ENCODE measurements at regions not wholly inside any gene's neighbourhood (a gene's known extent, or its start where the extent isn't known, plus 50 kb on each side); places are given as distances from the start of the nearest gene placed in this dataset.

DNA sequence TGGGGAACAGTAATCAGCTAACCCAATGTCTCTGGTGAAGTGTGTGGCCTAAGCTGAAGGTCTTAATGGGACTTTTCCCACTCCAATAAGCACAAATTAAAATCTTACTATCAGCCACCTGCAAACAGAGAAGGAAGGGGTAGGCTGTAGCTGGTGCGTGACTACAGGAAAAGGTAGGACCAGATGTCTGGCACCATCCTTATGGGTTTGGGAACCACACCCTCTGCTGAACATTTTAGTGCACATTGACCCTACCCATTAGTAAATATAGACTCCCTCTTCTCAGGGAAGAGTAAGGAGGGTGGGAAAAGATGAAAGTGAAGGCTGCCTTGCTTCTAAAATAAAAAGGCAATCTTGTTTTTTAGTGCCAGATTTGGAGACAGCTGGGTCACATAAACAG, 602.8 kb downstream of the FAT4 start:
- TF ChIP-seq, protein P1, sequence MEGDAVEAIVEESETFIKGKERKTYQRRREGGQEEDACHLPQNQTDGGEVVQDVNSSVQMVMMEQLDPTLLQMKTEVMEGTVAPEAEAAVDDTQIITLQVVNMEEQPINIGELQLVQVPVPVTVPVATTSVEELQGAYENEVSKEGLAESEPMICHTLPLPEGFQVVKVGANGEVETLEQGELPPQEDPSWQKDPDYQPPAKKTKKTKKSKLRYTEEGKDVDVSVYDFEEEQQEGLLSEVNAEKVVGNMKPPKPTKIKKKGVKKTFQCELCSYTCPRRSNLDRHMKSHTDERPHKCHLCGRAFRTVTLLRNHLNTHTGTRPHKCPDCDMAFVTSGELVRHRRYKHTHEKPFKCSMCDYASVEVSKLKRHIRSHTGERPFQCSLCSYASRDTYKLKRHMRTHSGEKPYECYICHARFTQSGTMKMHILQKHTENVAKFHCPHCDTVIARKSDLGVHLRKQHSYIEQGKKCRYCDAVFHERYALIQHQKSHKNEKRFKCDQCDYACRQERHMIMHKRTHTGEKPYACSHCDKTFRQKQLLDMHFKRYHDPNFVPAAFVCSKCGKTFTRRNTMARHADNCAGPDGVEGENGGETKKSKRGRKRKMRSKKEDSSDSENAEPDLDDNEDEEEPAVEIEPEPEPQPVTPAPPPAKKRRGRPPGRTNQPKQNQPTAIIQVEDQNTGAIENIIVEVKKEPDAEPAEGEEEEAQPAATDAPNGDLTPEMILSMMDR (IDR thresholded peaks at IDR 0.05; ENCODE audit: extremely low read depth in 1 of 2, insufficient read depth in 1 of 2, low read depth in 1 of 2, low read length in 2 of 2), result no peak
- TF ChIP-seq EZH2 (IDR thresholded peaks at IDR 0.05; ENCODE audit: borderline replicate concordance, low read depth, low read length, severe bottlenecking) (no peak), POLR2A (IDR thresholded peaks at IDR 0.05; ENCODE audit: low read depth, low read length) (no peak), JUN (IDR thresholded peaks at IDR 0.05; ENCODE audit: borderline replicate concordance, insufficient read depth, insufficient read length, low read depth) (no peak), GATA2 (IDR thresholded peaks at IDR 0.05; ENCODE audit: insufficient read depth, insufficient read length, low read depth, low read length) (no peak)
- TF ChIP-seq, protein P2, sequence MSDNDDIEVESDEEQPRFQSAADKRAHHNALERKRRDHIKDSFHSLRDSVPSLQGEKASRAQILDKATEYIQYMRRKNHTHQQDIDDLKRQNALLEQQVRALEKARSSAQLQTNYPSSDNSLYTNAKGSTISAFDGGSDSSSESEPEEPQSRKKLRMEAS (IDR thresholded peaks at IDR 0.05; ENCODE audit: insufficient read depth, insufficient read length), result no peak
